ENCODE measurements at regions not wholly inside any gene's neighbourhood (a gene's known extent, or its start where the extent isn't known, plus 50 kb on each side); places are given as distances from the start of the nearest gene placed in this dataset.

DNA sequence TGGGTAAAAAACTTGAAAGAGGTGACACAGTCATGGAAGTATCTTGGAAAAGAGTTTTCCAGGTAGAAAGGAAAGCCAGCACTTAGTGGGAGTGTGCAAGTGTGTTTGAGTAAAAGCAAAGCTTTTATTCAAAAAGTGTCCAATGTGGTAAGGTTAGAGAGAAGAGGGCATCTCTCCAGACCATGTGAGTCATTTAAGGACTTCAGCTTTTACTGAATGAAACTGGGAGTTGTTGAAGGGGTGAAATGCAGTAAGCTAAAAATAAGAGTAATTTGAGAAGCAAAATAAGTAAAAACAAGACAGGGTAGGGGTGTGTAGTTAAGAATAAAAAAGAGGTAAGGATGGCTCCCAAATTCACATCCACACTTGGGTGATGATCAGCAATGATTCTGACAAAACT is 238.9 kb downstream of the SLC7A11 start (continued):
- TF ChIP-seq ZNF114 (CRISPR knock-in tag; IDR thresholded peaks at IDR 0.05) (no peak), JUNB (IDR thresholded peaks at IDR 0.05; ENCODE audit: unreplicated experiment) (no peak), EZH2phosphoT487 (IDR thresholded peaks at IDR 0.05; ENCODE audit: unreplicated experiment) (no peak)
- TF ChIP-seq, protein P1, sequence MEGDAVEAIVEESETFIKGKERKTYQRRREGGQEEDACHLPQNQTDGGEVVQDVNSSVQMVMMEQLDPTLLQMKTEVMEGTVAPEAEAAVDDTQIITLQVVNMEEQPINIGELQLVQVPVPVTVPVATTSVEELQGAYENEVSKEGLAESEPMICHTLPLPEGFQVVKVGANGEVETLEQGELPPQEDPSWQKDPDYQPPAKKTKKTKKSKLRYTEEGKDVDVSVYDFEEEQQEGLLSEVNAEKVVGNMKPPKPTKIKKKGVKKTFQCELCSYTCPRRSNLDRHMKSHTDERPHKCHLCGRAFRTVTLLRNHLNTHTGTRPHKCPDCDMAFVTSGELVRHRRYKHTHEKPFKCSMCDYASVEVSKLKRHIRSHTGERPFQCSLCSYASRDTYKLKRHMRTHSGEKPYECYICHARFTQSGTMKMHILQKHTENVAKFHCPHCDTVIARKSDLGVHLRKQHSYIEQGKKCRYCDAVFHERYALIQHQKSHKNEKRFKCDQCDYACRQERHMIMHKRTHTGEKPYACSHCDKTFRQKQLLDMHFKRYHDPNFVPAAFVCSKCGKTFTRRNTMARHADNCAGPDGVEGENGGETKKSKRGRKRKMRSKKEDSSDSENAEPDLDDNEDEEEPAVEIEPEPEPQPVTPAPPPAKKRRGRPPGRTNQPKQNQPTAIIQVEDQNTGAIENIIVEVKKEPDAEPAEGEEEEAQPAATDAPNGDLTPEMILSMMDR (conservative IDR thresholded peaks at IDR 0.05; ENCODE audit: low read depth in 2 of 2) = no peak

- no peaks in the 10 kb centered on the region for H3K9me2 ChIP-seq (ENCODE audit: insufficient read depth)
- Mint-ChIP-seq H3K27me3 (ENCODE audit: insufficient read depth, low read depth, poor library complexity) (no peaks in the 10 kb centered on the region), H3K4me3 (no peak overlapping the region), H3K4me1 (peaks cover under 1% of the 10 kb centered on the region; the same call in 2 of the 3 replicates), H3K36me3 (ENCODE audit: low read depth) (no peaks in the 10 kb centered on the region), H3K9me3 (no peaks in the 10 kb centered on the region), H3K27ac (no peak overlapping the region)
- H3K27me3 ChIP-seq (ENCODE audit: insufficient read depth) = no peaks in the 10 kb centered on the region
- no peaks in the 10 kb centered on the region for H3K36me3 ChIP-seq (ENCODE audit: insufficient read depth)
- H4K20me1 ChIP-seq (replicated peaks; ENCODE audit: insufficient read depth) = no peaks in the 10 kb centered on the region
- H3K27ac ChIP-seq (ENCODE audit: low read depth) = no peak overlapping the region
- H3K4me2 ChIP-seq = no peak overlapping the region
- no peak for ATAC-seq
- no peaks in the 10 kb centered on the region for H3F3A ChIP-seq (replicated peaks; ENCODE audit: low read depth)
- no peak for DNase-seq (ENCODE audit: low spot score)
- no peaks in the 10 kb centered on the region for H3K79me2 ChIP-seq (replicated peaks; ENCODE audit: insufficient read depth)
- H3K4me3 ChIP-seq = no peak overlapping the region
- H2AFZ ChIP-seq = no peak overlapping the region
- H3K4me1 ChIP-seq (ENCODE audit: insufficient read depth) = no peaks in the 10 kb centered on the region
- TF ChIP-seq STAT1 (IDR thresholded peaks at IDR 0.05; ENCODE audit: unreplicated experiment) = no peak
- TF ChIP-seq, protein P2, sequence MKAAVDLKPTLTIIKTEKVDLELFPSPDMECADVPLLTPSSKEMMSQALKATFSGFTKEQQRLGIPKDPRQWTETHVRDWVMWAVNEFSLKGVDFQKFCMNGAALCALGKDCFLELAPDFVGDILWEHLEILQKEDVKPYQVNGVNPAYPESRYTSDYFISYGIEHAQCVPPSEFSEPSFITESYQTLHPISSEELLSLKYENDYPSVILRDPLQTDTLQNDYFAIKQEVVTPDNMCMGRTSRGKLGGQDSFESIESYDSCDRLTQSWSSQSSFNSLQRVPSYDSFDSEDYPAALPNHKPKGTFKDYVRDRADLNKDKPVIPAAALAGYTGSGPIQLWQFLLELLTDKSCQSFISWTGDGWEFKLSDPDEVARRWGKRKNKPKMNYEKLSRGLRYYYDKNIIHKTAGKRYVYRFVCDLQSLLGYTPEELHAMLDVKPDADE (IDR thresholded peaks at IDR 0.05) = no peak
- TF ChIP-seq, protein P3, sequence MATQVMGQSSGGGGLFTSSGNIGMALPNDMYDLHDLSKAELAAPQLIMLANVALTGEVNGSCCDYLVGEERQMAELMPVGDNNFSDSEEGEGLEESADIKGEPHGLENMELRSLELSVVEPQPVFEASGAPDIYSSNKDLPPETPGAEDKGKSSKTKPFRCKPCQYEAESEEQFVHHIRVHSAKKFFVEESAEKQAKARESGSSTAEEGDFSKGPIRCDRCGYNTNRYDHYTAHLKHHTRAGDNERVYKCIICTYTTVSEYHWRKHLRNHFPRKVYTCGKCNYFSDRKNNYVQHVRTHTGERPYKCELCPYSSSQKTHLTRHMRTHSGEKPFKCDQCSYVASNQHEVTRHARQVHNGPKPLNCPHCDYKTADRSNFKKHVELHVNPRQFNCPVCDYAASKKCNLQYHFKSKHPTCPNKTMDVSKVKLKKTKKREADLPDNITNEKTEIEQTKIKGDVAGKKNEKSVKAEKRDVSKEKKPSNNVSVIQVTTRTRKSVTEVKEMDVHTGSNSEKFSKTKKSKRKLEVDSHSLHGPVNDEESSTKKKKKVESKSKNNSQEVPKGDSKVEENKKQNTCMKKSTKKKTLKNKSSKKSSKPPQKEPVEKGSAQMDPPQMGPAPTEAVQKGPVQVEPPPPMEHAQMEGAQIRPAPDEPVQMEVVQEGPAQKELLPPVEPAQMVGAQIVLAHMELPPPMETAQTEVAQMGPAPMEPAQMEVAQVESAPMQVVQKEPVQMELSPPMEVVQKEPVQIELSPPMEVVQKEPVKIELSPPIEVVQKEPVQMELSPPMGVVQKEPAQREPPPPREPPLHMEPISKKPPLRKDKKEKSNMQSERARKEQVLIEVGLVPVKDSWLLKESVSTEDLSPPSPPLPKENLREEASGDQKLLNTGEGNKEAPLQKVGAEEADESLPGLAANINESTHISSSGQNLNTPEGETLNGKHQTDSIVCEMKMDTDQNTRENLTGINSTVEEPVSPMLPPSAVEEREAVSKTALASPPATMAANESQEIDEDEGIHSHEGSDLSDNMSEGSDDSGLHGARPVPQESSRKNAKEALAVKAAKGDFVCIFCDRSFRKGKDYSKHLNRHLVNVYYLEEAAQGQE (IDR thresholded peaks at IDR 0.05; ENCODE audit: unreplicated experiment) = no peak
- TF ChIP-seq, protein P1 (conservative IDR thresholded peaks at IDR 0.05; ENCODE audit: low read depth in 2 of 2) = no peak
- TF ChIP-seq EZH2phosphoT487 (IDR thresholded peaks at IDR 0.05; ENCODE audit: unreplicated experiment) = no peak
- no peak for TF ChIP-seq ZNF462 (CRISPR knock-in tag; IDR thresholded peaks at IDR 0.05)
Measured at GRCh38 chr4:137998666-137999429, 243.3 kb downstream of the SLC7A11 start.
